Ureter (tissue), 1 donor: ENCODE measurements at regions not wholly inside any gene's neighbourhood (a gene's known extent, or its start where the extent isn't known, plus 50 kb on each side); places are given as distances from the start of the nearest gene placed in this dataset.

Experiments used
- DNase-seq: peaks from one replicate; pipeline ENCODE4 v3.0.0-alpha.2; 2020; ENCODE audit warnings: low spot score
- donor health status: DM: yes; HTN: yes; CAD: no.

GRCh38 chr2:6664332-6665061 is 201.2 kb downstream of the CMPK2 start:
- DNase-seq = no peak

- DNase-seq = no peak
These were observed 200.3 kb downstream of the CMPK2 start for GRCh38 chr2:6665093-6666045.

GRCh38 chr2:6667326-6667725 is 198.4 kb downstream of the CMPK2 start:
- no peak for DNase-seq

- no peak for DNase-seq
These were observed 193.8 kb downstream of the CMPK2 start for GRCh38 chr2:6671913-6672312.

GRCh38 chr2:6674381-6674780 is 191.3 kb downstream of the CMPK2 start:
- no peak for DNase-seq

GRCh38 chr2:6675791-6676190 is 189.9 kb downstream of the CMPK2 start:
- DNase-seq = no peak

- no peak for DNase-seq
These were observed 189.5 kb downstream of the CMPK2 start for GRCh38 chr2:6676241-6676640.

GRCh38 chr2:6676776-6677175 is 188.9 kb downstream of the CMPK2 start:
- no peak for DNase-seq

- DNase-seq = no peak
These were observed 186.2 kb downstream of the CMPK2 start for GRCh38 chr2:6679471-6679870.

- DNase-seq = no peak
These were observed 182.2 kb downstream of the CMPK2 start for GRCh38 chr2:6683516-6683915.

GRCh38 chr2:6685447-6685846 is 180.3 kb downstream of the CMPK2 start:
- no peak for DNase-seq

GRCh38 chr2:6692056-6692455 is 173.7 kb downstream of the CMPK2 start:
- no peak for DNase-seq

- DNase-seq = no peak
These were observed 172.9 kb downstream of the CMPK2 start for GRCh38 chr2:6692819-6693218.

GRCh38 chr2:6694555-6694954 is 171.2 kb downstream of the CMPK2 start:
- DNase-seq = no peak

GRCh38 chr2:6700335-6700734 is 165.4 kb downstream of the CMPK2 start:
- DNase-seq = no peak

GRCh38 chr2:6704077-6704476 is 161.6 kb downstream of the CMPK2 start:
- no peak for DNase-seq

GRCh38 chr2:6721395-6721794 is 144.3 kb downstream of the CMPK2 start:
- no peak for DNase-seq

GRCh38 chr2:6722574-6722973 is 143.1 kb downstream of the CMPK2 start:
- DNase-seq = no peak

- no peak for DNase-seq
These were observed 141.7 kb downstream of the CMPK2 start for GRCh38 chr2:6723865-6724604.

GRCh38 chr2:6724605-6725140 is 141.0 kb downstream of the CMPK2 start:
- DNase-seq = no peak

- DNase-seq = no peak
These were observed 137.6 kb downstream of the CMPK2 start for GRCh38 chr2:6728156-6728555.

GRCh38 chr2:6730003-6730402 is 135.7 kb downstream of the CMPK2 start:
- DNase-seq = no peak
